Nephron (organoid): ENCODE measurements at regions not wholly inside any gene's neighbourhood (a gene's known extent, or its start where the extent isn't known, plus 50 kb on each side); places are given as distances from the start of the nearest gene placed in this dataset.
A peak's percentile ranks its signal among the peaks of the same experiment; 100 is the strongest.

Source experiments
- H3K27ac Mint-ChIP-seq, 3 experiments: 2 replicates each; pipeline ENCODE4 v1.8.0; 2020; ENCODE audit warnings: mixed read lengths in 3 of 3, mild to moderate bottlenecking in 2 of 3, moderate library complexity in 1 of 3
- H3K27me3 Mint-ChIP-seq: 2 replicates; pipeline ENCODE4 v1.8.0; 2021; ENCODE audit warnings: low read depth, mild to moderate bottlenecking, moderate library complexity, mixed read lengths
- H3K36me3 Mint-ChIP-seq: 2 replicates; pipeline ENCODE4 v1.8.0; 2020; ENCODE audit warnings: low read depth, mixed read lengths
- H3K4me1 Mint-ChIP-seq: 2 replicates; pipeline ENCODE4 v1.8.0; 2020; ENCODE audit warnings: mixed read lengths
- H3K4me3 Mint-ChIP-seq, 3 experiments: 2 replicates each; pipeline ENCODE4 v1.8.0; 2020; ENCODE audit warnings: mild to moderate bottlenecking in 3 of 3, mixed read lengths in 3 of 3, moderate library complexity in 2 of 3
- H3K9me3 Mint-ChIP-seq: 2 replicates; pipeline ENCODE4 v1.8.0; 2020; ENCODE audit warnings: mixed read lengths
- CTCF ChIP-seq, 3 experiments: fragments of 200-600 bp; sonication (generic); IDR thresholded peaks; one replicate each; pipeline ENCODE4 v1.5.0; 2021; ENCODE audit warnings: antibody characterized with exemption in 3 of 3; ENCODE audit not compliant: unreplicated experiment in 3 of 3

GRCh38 chr17:20925091-20925490 lies 117.7 kb downstream of the USP22 start:
- Mint-ChIP-seq H3K9me3 (no peaks in the 10 kb centered on the region), H3K27me3 (no peaks in the 10 kb centered on the region), H3K4me1 (peaks cover 63% of the 10 kb centered on the region), H3K4me3 (no peak overlapping the region), H3K36me3 (peaks cover 8% of the 10 kb centered on the region), H3K27ac (no peak overlapping the region)
- no peak for TF ChIP-seq CTCF (IDR thresholded peaks at IDR 0.05; ENCODE audit: unreplicated experiment in 3 of 3)

GRCh38 chr17:20925954-20926353 lies 116.9 kb downstream of the USP22 start:
- Mint-ChIP-seq H3K36me3 (peaks cover 11% of the 10 kb centered on the region), H3K4me1 (peaks cover 55% of the 10 kb centered on the region), H3K9me3 (no peaks in the 10 kb centered on the region)

GRCh38 chr17:20926532-20926931 lies 116.3 kb downstream of the USP22 start:
- peaks cover 14% of the 10 kb centered on the region for H3K36me3 Mint-ChIP-seq
- H3K27me3 Mint-ChIP-seq = no peaks in the 10 kb centered on the region
- H3K9me3 Mint-ChIP-seq = no peaks in the 10 kb centered on the region
- no peak for TF ChIP-seq CTCF (IDR thresholded peaks at IDR 0.05; ENCODE audit: unreplicated experiment in 3 of 3)
- no peak overlapping the region for H3K4me3 Mint-ChIP-seq
- peak overlapping the region in 1 of 3 experiments; percentile 24 for H3K27ac Mint-ChIP-seq
- peaks cover 52% of the 10 kb centered on the region for H3K4me1 Mint-ChIP-seq

More at GRCh38 chr17:20925954-20926353, 116.9 kb downstream of the USP22 start:
- Mint-ChIP-seq H3K27ac (no peak overlapping the region), H3K4me3 (no peak overlapping the region), H3K27me3 (no peaks in the 10 kb centered on the region)
- no peak for TF ChIP-seq CTCF (IDR thresholded peaks at IDR 0.05; ENCODE audit: unreplicated experiment in 3 of 3)

GRCh38 chr17:20927308-20927977 lies 115.4 kb downstream of the USP22 start:
- Mint-ChIP-seq H3K36me3 (peaks cover 23% of the 10 kb centered on the region), H3K9me3 (no peaks in the 10 kb centered on the region), H3K27ac (peak overlapping the region in 1 of 3 experiments; percentile 49), H3K27me3 (no peaks in the 10 kb centered on the region), H3K4me1 (peaks cover 46% of the 10 kb centered on the region), H3K4me3 (no peak overlapping the region)
- TF ChIP-seq CTCF (IDR thresholded peaks at IDR 0.05; ENCODE audit: unreplicated experiment in 3 of 3) = no peak

- Mint-ChIP-seq H3K4me1 (peaks cover 38% of the 10 kb centered on the region), H3K4me3 (no peak overlapping the region), H3K27me3 (no peaks in the 10 kb centered on the region), H3K9me3 (no peaks in the 10 kb centered on the region), H3K36me3 (peaks cover 24% of the 10 kb centered on the region), H3K27ac (peak overlapping the region in 2 of 3 experiments; percentile 56 to 62)
- no peak for TF ChIP-seq CTCF (IDR thresholded peaks at IDR 0.05; ENCODE audit: unreplicated experiment in 3 of 3)
Measured at GRCh38 chr17:20929334-20929733, 113.5 kb downstream of the USP22 start.
